ENCODE measurements at regions not wholly inside any gene's neighbourhood (a gene's known extent, or its start where the extent isn't known, plus 50 kb on each side); places are given as distances from the start of the nearest gene placed in this dataset.

- TF ChIP-seq, protein P1, sequence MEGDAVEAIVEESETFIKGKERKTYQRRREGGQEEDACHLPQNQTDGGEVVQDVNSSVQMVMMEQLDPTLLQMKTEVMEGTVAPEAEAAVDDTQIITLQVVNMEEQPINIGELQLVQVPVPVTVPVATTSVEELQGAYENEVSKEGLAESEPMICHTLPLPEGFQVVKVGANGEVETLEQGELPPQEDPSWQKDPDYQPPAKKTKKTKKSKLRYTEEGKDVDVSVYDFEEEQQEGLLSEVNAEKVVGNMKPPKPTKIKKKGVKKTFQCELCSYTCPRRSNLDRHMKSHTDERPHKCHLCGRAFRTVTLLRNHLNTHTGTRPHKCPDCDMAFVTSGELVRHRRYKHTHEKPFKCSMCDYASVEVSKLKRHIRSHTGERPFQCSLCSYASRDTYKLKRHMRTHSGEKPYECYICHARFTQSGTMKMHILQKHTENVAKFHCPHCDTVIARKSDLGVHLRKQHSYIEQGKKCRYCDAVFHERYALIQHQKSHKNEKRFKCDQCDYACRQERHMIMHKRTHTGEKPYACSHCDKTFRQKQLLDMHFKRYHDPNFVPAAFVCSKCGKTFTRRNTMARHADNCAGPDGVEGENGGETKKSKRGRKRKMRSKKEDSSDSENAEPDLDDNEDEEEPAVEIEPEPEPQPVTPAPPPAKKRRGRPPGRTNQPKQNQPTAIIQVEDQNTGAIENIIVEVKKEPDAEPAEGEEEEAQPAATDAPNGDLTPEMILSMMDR (IDR thresholded peaks at IDR 0.05; ENCODE audit: low read depth, low read length), result no peak
- TF ChIP-seq EZH2phosphoT487 (IDR thresholded peaks at IDR 0.05; ENCODE audit: low read depth), result no peak
These were observed 105.7 kb upstream of the ALDH1B1 start for GRCh38 chr9:38286766-38287165.

Data from OCI-LY3 (cell line).